Left colon (tissue), 2 donors: ENCODE measurements at regions not wholly inside any gene's neighbourhood (a gene's known extent, or its start where the extent isn't known, plus 50 kb on each side); places are given as distances from the start of the nearest gene placed in this dataset.
"Not testable (repeated sequence)": the region's sequence is repeated elsewhere in the genome, so short reads cannot be mapped to it uniquely, and the experiment has no call there.

Experiments used
- ATAC-seq: fragments of 200-7000 bp; cut with Tn5 transposase; one replicate; pipeline ENCODE4 v1.9.1; 2020; ENCODE audit warnings: mild to moderate bottlenecking, moderate library complexity
- DNase-seq, 2 donors: peaks; one replicate each; pipeline ENCODE4 v3.0.0-alpha.2; 2020
- intact Hi-C, 2 donors: fragments of 100-400 bp; cut with DNase I in 1 of 2; cut with micrococcal nuclease in 1 of 2; formaldehyde crosslinking; loops; one replicate each; pipeline versions ENCODE4 v1.11.2 to v1.14.0; 2022; cut with DNase I, micrococcal nuclease
- donor health status: DM: no; HTN: no; CAD: no.
- donor health status: DM: yes; HTN: yes; CAD: no.

- ATAC-seq: no peak
- intact Hi-C loops: no loop called here
- DNase-seq: no peak
Measured at GRCh38 chr18:38520786-38521185, 955.2 kb upstream of the CELF4 start.

- intact Hi-C loops: no loop called here
- ATAC-seq (no peak), DNase-seq (no peak)
Measured at GRCh38 chr18:38502539-38502938, 936.9 kb upstream of the CELF4 start.

GRCh38 chr18:38497266-38497665 lies 931.7 kb upstream of the CELF4 start:
- intact Hi-C loops: no loop called here
- ATAC-seq: no peak
- DNase-seq: no peak

GRCh38 chr18:38496222-38496793 lies 930.7 kb upstream of the CELF4 start:
- ATAC-seq: no peak
- no peak for DNase-seq
- intact Hi-C loops: no loop called here

DNA sequence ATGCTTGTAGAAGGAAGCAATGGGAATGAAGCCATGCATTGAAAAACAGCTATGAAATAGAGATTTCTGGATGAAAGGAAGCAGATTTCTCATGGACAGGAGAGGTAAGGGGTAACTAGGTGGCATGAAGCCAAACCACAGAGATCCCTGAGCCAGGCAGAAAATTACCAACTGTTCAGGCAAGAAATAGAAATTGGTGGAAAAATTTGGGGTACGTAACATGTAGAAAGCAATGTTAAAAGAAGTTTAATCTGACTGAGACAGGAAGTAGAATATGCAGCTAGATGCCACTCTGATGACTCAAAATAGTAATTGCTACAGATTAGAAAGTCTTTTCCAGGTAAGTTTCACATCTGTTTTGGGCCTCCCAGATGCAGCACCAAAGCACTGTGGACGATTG lies 928.5 kb upstream of the CELF4 start:
- no peak for DNase-seq
- intact Hi-C loops: no loop called here
- ATAC-seq: no peak

- DNase-seq: no peak
- no peak for ATAC-seq
- intact Hi-C loops: no loop called here
Measured at GRCh38 chr18:38491195-38491594, 925.6 kb upstream of the CELF4 start.

DNA sequence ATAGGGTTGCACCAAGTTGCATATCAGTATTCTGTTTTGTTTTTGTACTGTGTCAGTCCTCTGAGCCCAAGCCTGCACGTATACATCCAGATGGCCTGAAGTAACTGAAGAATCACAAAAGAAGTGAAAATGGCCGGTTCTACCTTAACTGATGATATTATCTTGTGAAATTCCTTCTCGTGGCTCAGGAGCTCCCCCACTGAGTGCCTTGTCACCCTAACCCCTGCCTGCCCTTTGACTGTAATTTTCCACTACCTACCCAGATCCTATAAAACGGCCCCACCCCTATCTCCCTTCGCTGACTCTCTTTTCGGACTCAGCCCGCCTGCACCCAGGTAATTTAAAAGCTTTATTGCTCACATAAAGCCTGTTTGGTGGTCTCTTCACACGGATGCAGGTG lies 924.1 kb upstream of the CELF4 start:
- DNase-seq, ATAC-seq, intact Hi-C loops: not testable (repeated sequence)

DNA sequence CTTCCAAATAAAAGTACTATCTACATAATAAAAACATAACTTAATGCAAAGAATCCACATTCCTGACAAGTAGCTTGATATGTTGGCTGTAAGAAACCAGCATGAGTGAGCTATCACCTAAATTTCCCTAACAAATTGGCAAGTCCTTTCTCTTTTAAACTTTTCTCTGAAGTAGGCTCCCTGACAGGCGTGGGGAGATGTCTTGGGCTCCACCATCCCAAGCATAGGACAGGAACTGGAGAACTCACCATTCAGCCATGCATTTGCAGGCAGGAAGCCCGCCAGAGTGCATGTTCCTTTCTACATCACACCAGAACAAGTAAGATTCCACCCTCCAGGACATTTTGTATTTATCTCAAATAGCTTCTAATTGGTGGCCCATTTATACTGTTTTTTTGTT lies 921.9 kb upstream of the CELF4 start:
- ATAC-seq (no peak), DNase-seq (no peak)
- intact Hi-C loops: no loop called here

DNA sequence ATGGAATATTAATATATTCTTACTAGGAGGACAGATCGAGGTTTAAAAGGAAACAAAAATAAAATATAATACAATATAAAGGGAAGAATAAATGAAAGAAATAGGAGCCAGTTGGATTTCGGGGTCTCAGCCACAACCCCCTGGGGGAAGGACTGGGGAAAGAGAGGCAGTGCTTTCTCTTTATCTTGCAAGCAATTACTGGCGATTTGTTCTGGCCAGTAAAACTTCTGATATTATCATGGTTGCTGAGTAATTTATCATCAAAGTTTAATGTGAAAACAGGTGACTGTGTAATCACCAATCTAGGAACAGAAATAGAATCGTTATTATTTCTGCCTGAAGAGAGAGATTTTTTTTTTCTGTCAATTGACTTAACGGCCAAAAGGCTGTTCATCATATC lies 917.7 kb upstream of the CELF4 start:
- no peak for ATAC-seq
- intact Hi-C loops: no loop called here
- DNase-seq: no peak

GRCh38 chr18:38481576-38481975 lies 916.0 kb upstream of the CELF4 start:
- DNase-seq: no peak
- intact Hi-C loops: no loop called here
- no peak for ATAC-seq

DNA sequence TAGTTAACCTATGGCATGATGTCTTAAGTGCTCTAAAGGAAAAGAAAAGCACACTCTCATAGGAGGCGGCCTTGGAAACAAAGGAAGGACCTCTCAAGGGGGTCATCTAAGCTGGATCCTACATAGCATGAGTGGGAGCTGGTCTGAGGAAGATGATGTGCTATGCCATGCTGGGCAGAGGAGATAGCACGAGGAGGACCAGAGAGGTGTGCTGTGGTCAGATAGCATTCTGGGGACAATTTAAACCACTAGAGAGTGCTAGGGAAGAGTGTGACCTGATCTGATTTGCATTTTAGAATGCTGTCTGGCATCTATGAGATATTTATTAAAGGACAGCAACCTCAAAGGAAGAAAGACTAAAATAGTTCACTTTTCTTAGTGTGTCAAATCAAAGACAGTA lies 910.1 kb upstream of the CELF4 start:
- DNase-seq (no peak), ATAC-seq (no peak)
- intact Hi-C loops: no loop called here

GRCh38 chr18:38473535-38473934 lies 907.9 kb upstream of the CELF4 start:
- intact Hi-C loops: no loop called here
- DNase-seq (no peak), ATAC-seq (no peak)

DNA sequence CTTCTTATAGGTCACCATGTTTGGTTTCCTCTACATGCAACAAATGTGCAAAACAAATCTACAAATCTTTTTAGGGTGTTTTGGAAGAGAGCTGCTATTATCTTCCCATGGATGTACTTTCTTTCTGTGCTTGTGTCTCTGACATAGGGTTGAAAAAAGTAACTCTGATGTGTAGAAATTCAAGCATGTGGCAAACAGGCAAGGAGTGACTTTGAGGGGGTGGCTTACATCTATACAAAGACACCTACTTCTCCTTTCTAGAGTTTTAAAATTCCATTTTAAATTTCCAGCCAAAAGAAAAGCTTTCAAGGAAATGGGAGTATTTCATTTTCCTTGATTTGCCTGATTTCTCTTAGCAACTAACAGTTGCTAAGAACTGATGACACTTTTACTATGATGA lies 904.8 kb upstream of the CELF4 start:
- intact Hi-C loops: no loop called here
- no peak for DNase-seq
- ATAC-seq: no peak

DNA sequence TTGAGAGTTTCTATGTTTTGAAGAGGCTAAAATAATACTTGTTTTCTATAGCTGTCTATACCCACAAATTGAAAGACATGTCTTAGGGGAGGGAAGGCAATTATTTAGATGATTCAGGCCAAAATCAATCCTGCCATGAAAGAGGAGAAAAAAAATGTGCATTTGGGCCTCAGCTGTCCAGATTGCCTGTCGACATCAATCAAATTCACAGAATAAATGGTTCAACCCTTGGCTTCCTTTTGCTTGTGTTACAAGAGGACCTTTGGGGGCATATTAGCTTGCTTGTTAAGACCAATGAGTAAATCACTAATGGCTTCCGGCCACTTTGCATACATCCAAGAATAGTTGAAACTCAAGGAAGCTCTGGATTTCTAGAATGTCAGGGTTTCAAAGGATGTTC lies 900.8 kb upstream of the CELF4 start:
- intact Hi-C loops: no loop called here
- ATAC-seq (no peak), DNase-seq (no peak)

- intact Hi-C loops: no loop called here
- no peak for ATAC-seq
Measured at GRCh38 chr18:38464024-38464423, 898.4 kb upstream of the CELF4 start.

DNA sequence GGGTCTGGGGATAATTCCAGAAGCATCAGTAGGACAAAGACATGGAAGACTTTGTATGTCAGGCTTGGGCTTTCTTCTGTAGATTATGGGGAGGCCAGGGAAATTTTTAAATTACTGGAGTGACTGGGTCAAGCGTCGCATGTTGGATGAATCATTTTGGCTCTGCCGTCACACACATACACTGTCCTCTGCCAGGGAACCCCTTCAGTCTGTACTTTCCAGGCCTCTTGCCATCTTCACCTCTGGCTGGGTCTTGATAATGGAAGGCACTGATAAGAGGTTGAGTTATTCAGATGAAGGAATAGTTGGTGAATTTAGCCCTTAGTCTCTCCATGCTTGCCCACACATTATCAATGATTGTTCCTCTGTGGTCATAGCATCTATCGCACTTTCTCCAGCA lies 895.1 kb upstream of the CELF4 start:
- intact Hi-C loops: no loop called here
- DNase-seq: no peak
- ATAC-seq: no peak

More at GRCh38 chr18:38464024-38464423, 898.4 kb upstream of the CELF4 start:
- no peak for DNase-seq

GRCh38 chr18:38459131-38459994 lies 893.8 kb upstream of the CELF4 start:
- DNase-seq (no peak), ATAC-seq (no peak)
- intact Hi-C loops: no loop called here

DNA sequence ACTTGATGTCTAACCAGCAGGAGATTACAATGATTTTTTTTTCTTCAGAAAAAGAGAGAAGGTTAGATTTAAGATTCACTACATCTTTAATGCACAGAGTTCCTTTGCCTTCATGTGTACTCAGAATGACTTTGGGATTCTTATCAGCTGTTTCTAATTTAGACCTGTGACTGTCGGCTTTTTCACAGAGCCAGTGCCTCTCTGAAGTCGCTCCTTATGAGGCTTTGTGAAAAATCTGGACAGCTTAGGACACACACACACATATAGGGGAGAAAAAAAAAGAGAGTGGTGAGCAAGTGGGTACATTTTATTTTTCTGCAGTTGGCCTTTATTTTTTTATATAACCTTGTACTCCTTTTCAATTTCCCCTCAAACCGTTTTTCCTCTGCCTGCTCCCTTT lies 893.1 kb upstream of the CELF4 start:
- no peak for ATAC-seq
- no peak for DNase-seq
- intact Hi-C loops: no loop called here

DNA sequence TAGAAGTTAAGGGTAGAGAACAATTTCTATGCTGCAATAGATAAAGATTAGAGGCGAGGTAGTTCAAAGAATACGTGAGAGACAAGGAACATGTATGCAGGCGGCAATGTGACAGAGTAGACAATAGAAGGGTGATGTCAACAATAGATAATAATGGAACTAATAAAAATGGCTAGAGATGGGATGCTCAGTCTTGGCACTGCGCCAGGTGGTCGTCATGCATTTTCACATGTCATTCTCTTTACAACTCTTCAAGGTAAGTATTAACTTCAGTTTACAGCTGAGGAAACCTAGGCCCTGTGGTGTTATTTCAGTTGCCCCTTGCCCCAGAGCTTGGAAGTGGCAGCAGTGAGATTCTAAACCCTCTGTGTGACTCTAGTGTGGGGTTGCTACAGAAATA lies 890.7 kb upstream of the CELF4 start:
- intact Hi-C loops: no loop called here
- DNase-seq (no peak), ATAC-seq (no peak)

DNA sequence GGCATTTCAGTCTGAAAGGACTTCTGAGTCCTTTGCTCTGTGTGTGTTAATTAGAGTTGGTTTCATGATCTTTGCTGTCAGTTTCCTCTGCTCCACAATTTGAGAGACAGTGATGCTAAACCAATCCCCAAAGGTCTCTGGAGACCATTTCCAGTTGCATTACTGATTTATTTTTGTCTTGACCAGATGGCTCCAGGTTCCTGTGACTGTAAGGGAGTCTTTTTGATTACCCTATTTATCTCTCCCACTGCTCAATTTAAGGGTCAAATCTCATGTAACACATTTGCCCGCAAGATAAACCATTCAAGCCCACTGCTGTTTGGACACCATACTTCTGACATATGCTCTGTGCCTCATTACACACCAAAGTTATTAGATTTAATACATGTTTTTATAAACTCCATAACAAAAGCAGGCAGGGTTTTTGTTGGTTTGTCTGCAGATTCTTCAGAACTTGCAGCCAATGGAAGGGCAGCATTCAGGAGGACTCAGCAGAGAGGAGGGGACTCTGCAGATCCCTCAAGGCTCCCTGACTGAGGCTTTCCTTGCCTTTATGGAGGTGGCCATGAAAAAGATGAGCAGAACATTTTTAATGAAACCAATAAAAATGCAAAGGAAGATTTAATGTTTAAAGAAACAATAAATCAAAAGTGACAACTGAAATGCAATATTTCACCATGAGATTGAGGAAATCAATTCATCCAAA lies 889.3 kb upstream of the CELF4 start:
- DNase-seq (no peak), ATAC-seq (no peak)
- intact Hi-C loops: no loop called here
